Osteoblast (primary cell): ENCODE measurements at regions not wholly inside any gene's neighbourhood (a gene's known extent, or its start where the extent isn't known, plus 50 kb on each side); places are given as distances from the start of the nearest gene placed in this dataset.

Source experiments
- DNase-seq: peaks from one replicate; pipeline ENCODE4 v3.0.0; 2011; ENCODE audit warnings: low spot score, mixed read lengths; ENCODE audit not compliant: insufficient read length; ENCODE audit errors: missing footprints
- H2AFZ ChIP-seq: 2 replicates; pipeline ENCODE4 v1.6.0; 2011; ENCODE audit warnings: mild to moderate bottlenecking, low read length
- H3K27ac ChIP-seq: 2 replicates; pipeline ENCODE4 v1.5.1; 2011; ENCODE audit warnings: mild to moderate bottlenecking, low read depth, low read length, moderate library complexity
- H3K27me3 ChIP-seq: 2 replicates; pipeline ENCODE4 v1.6.0; 2012; ENCODE audit warnings: mild to moderate bottlenecking, control low read depth, inconsistent platforms, low read length, moderate library complexity; ENCODE audit not compliant: insufficient read depth
- H3K36me3 ChIP-seq: 2 replicates; pipeline ENCODE4 v1.5.1; 2011; ENCODE audit warnings: mild to moderate bottlenecking, low read length, control low read depth, moderate library complexity; ENCODE audit not compliant: insufficient read depth
- H3K4me1 ChIP-seq: 2 replicates; pipeline ENCODE4 v1.5.1; 2011; ENCODE audit warnings: mild to moderate bottlenecking, low read length, control low read depth, moderate library complexity; ENCODE audit not compliant: insufficient read depth
- H3K4me2 ChIP-seq: 2 replicates; pipeline ENCODE4 v1.6.0; 2011; ENCODE audit warnings: mild to moderate bottlenecking, low read length; ENCODE audit not compliant: insufficient read depth
- H3K4me3 ChIP-seq: fragments of 200-600 bp; sonication (generic); 3 replicates; pipeline ENCODE4 v1.5.1; 2012; ENCODE audit warnings: mild to moderate bottlenecking, low read length, inconsistent platforms; ENCODE audit not compliant: insufficient read depth
- H3K79me2 ChIP-seq: 2 replicates; pipeline ENCODE4 v1.6.0; 2012; ENCODE audit warnings: mild to moderate bottlenecking, low read length, control low read depth, inconsistent platforms; ENCODE audit not compliant: insufficient read depth
- H3K9me3 ChIP-seq: 2 replicates; pipeline ENCODE4 v1.5.1; 2011; ENCODE audit warnings: low read depth, low read length, control low read depth
- H4K20me1 ChIP-seq: 2 replicates; pipeline ENCODE4 v1.6.0; 2012; ENCODE audit warnings: mild to moderate bottlenecking, low read length, control low read depth; ENCODE audit not compliant: insufficient read depth
- TF ChIP-seq, protein P1 (sequence below): IDR thresholded peaks from 2 replicates; pipeline ENCODE4 v1.5.1; 2011; ENCODE audit warnings: mild to moderate bottlenecking, low read depth, low read length, moderate library complexity; ENCODE audit errors: extremely low read depth

DNA sequence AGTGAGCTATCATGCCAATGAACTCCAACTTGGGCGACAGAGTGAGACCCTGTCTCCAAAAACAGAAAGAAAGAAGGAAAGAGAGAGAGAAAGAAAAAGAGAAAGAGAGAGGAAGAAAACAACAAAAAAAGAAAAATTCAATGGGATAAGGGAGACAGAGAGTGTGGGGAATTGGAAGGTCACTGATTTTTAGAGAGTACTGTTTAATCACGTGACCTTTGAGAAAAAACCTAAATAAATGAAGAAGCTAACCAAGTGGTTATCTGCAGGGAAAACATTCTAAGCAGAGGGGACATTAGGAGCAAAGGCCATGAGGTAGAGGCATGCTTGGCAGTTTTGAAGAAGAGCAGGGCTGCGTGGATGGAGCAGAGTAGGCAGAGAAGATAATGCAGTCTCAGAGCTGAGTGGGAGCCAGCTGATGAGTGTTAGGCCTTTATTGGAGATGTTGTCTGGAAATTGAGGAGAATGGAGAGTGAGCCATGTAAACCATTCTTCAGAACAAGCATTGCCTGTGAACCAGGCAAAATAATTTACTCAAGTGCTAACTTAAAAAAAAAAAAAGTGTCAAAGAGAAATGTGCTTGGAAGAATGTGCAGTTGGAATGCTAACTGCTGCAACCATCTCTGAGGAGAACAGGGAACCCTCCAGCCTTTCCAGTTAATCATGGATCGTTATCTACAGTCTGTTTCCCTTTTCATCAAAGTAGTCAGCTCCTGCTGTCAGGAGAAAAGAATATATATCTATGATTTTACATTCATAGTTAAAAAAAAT lies 377.3 kb upstream of the SEMA6D start:
- H3K4me2 ChIP-seq, result no peak overlapping the region
- no peak for DNase-seq

DNA sequence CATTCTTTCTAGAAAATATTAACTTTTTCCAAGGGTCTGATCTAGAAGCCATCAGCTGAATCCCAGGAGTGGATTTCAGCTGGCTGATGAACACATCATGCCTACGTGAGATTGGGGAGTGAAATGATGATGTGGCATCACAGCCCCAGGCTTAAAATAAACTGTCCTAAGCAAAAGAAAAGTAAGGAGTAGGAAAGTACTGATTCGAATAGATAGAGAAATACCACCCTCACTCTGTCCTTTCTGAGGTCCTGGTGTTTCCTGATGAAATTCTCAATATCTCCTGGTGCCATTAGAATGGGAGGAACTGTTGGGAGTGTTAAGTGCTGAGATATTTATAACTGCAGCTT lies 376.8 kb upstream of the SEMA6D start:
- Histone ChIP-seq H4K20me1 (no peaks in the 10 kb centered on the region), H3K4me2 (no peak overlapping the region), H3K4me1 (no peaks in the 10 kb centered on the region), H2AFZ (no peak overlapping the region), H3K4me3 (no peak overlapping the region), H3K27me3 (no peaks in the 10 kb centered on the region), H3K79me2 (no peaks in the 10 kb centered on the region), H3K9me3 (no peaks in the 10 kb centered on the region), H3K36me3 (no peaks in the 10 kb centered on the region), H3K27ac (no peak overlapping the region)
- DNase-seq, result no peak
- TF ChIP-seq, protein P1, sequence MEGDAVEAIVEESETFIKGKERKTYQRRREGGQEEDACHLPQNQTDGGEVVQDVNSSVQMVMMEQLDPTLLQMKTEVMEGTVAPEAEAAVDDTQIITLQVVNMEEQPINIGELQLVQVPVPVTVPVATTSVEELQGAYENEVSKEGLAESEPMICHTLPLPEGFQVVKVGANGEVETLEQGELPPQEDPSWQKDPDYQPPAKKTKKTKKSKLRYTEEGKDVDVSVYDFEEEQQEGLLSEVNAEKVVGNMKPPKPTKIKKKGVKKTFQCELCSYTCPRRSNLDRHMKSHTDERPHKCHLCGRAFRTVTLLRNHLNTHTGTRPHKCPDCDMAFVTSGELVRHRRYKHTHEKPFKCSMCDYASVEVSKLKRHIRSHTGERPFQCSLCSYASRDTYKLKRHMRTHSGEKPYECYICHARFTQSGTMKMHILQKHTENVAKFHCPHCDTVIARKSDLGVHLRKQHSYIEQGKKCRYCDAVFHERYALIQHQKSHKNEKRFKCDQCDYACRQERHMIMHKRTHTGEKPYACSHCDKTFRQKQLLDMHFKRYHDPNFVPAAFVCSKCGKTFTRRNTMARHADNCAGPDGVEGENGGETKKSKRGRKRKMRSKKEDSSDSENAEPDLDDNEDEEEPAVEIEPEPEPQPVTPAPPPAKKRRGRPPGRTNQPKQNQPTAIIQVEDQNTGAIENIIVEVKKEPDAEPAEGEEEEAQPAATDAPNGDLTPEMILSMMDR, result no peak

More for the DNA sequence above, 377.3 kb upstream of the SEMA6D start:
- H2AFZ ChIP-seq, result no peak overlapping the region
- no peaks in the 10 kb centered on the region for H3K79me2 ChIP-seq
- no peaks in the 10 kb centered on the region for H3K27me3 ChIP-seq
- TF ChIP-seq, protein P1, result no peak
- H4K20me1 ChIP-seq, result no peaks in the 10 kb centered on the region
- H3K9me3 ChIP-seq, result no peaks in the 10 kb centered on the region
- H3K4me1 ChIP-seq, result no peaks in the 10 kb centered on the region
- H3K27ac ChIP-seq, result no peak overlapping the region
- H3K36me3 ChIP-seq, result no peaks in the 10 kb centered on the region
- no peak overlapping the region for H3K4me3 ChIP-seq

DNA sequence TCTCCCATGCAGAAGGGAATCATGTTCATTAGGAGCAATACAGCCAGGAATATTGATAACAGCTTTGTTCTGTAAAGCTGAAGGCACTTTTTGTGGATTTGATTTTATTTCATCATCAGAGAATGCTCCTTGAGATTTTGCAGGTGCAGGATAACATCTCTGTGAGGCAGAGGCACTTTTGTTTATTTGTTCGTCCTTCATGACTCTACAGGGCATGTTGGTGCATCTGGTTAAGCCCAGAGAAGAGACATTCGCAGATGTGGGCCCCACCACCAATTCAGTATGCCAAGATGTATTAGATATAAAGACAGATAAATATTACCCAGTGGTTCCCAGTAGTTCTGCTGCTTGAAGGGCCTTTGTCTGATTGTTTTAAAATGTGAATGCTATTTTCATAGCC lies 368.1 kb upstream of the SEMA6D start:
- no peaks in the 10 kb centered on the region for H3K36me3 ChIP-seq
- H3K27ac ChIP-seq, result no peak overlapping the region
- H3K4me1 ChIP-seq, result no peaks in the 10 kb centered on the region
- TF ChIP-seq, protein P1, result no peak
- DNase-seq, result no peak
- no peak overlapping the region for H2AFZ ChIP-seq
- no peaks in the 10 kb centered on the region for H4K20me1 ChIP-seq
- H3K79me2 ChIP-seq, result no peaks in the 10 kb centered on the region
- H3K27me3 ChIP-seq, result no peaks in the 10 kb centered on the region
- no peaks in the 10 kb centered on the region for H3K9me3 ChIP-seq
- no peak overlapping the region for H3K4me3 ChIP-seq
- no peak overlapping the region for H3K4me2 ChIP-seq

DNA sequence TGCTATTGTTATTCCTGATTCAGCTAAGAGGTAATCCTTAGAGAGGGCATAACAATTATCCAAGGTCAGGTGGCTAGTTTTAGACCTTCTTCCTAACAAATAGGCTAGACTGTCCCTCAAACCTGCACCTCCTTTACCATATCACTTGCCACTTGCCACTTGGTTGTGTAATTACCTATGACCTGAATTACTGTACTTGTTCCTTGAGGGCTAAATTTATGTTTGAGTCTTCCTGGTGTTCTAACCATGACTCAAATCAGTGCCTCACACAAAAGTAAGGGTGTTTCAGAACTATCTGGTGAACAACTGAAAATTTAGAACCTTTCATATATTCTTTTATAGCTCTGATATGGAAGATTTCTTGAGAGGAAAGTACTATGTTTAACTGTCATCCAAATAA lies 365.8 kb upstream of the SEMA6D start:
- no peak for DNase-seq
- Histone ChIP-seq H3K4me2 (no peak overlapping the region), H3K79me2 (no peaks in the 10 kb centered on the region), H4K20me1 (no peaks in the 10 kb centered on the region), H3K4me3 (no peak overlapping the region), H3K9me3 (no peaks in the 10 kb centered on the region), H3K27me3 (no peaks in the 10 kb centered on the region), H3K4me1 (no peaks in the 10 kb centered on the region), H2AFZ (no peak overlapping the region), H3K36me3 (no peaks in the 10 kb centered on the region), H3K27ac (no peak overlapping the region)
- TF ChIP-seq, protein P1, result no peak
